ENCODE measurements at regions not wholly inside any gene's neighbourhood (a gene's known extent, or its start where the extent isn't known, plus 50 kb on each side); places are given as distances from the start of the nearest gene placed in this dataset.

DNA sequence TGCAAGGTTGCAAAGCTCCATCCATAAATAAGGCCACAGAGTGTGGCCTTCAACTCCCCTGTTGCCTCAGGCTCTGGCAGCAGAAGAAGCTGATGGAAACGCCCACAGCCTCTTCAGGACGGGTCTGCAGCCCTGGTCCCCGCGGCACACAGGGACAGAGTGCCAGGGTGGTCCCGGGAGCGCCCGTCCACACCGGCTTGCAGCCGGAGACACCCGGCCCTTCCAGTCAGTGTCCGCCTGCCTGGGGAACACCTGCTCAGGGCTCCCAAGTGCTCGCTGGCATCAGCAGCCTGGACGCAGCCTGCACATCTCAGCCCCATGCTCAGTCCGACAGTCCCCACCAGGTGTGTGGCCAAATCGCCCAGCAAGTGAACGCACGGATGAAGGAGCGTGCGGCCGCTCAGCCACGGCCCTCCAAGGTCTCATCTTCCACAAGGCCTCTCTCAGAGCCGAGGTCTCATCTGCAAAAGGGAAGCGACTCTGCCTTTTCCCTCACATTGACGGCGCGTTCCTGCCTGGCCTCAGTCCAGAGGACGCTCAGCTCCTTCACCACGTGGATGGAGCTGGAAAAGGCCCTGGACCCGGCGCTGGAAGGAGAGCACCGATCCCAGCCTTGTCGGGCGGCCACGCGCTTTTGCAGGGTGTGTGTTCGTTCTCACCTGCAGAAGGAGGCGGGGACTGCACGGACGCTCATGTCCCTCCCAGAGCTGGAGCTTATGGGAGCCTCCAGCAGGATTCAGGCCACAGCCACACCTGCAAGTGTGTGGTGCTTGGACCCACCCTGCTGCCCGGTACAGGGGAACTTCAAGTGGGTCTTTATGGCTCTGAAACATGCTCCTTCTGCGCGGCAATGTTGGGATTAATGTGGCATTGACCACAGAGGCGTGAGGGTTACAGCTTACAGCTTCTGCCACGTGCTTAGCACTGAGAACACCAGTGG is 180.4 kb downstream of the DLL1 start:
- Histone ChIP-seq H3K36me3 (ENCODE audit: low read length) (no peaks in the 10 kb centered on the region), H3K4me3 (ENCODE audit: insufficient read depth, low read length, poor library complexity, severe bottlenecking) (no peak overlapping the region), H3K27me3 (ENCODE audit: low read length) (no peaks in the 10 kb centered on the region), H4K20me1 (ENCODE audit: low read depth, low read length) (no peaks in the 10 kb centered on the region), H3K27ac (ENCODE audit: low read depth, low read length) (no peak overlapping the region), H3K4me2 (ENCODE audit: low read depth, low read length, poor library complexity, severe bottlenecking) (no peak overlapping the region), H3K79me2 (ENCODE audit: insufficient read depth, low read length) (no peaks in the 10 kb centered on the region), H3F3A (ENCODE audit: insufficient read depth) (no peaks in the 10 kb centered on the region), H2AFZ (ENCODE audit: low read depth, low read length, severe bottlenecking) (no peak overlapping the region), H3K9me2 (replicated peaks; ENCODE audit: insufficient read depth, low read length) (no peaks in the 10 kb centered on the region), H3K9me3 (ENCODE audit: insufficient read depth, low read length) (no peaks in the 10 kb centered on the region), H3K9ac (ENCODE audit: low read length) (no peak overlapping the region)
- TF ChIP-seq EZH2phosphoT487 (conservative IDR thresholded peaks at IDR 0.05; ENCODE audit: low read length), result no peak
- no peak for TF ChIP-seq CTCF (IDR thresholded peaks at IDR 0.05; ENCODE audit: insufficient read depth, low read length, poor library complexity, severe bottlenecking)

DNA sequence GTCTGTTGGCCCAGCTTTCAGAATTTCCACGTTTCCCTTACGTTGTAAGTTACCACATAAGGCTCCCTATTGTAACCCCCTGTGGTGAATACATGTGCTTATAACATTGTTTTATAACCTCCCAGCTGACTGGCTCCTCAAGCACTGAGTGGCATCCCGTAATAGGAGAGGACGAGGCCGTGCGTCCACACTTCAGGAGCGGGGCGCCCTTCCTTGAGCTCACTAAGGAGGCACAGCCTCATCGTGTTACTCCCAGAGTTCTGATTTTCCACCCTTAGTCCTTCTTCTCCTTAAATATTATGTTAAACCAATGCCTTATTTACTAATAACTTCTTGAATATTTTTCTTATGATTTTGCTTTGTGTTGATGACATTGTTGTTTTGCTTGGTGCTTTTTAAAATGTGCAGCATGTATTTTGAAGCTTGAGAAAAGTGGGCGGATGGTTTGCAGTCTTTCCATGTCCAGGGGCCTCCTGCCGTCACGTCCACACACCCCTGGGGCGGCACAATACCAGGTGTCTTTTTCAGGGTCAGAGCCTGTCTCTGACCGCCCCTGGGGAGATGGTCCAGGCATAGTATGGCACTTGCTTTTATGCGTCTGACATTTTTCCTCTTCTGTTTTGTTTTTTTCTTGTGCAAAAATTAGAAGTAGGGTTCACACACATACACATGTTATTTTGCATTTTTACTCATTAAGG is 181.8 kb downstream of the DLL1 start:
- H3K9ac ChIP-seq (ENCODE audit: low read length), result no peak overlapping the region
- no peaks in the 10 kb centered on the region for H3K9me3 ChIP-seq (ENCODE audit: insufficient read depth, low read length)
- H3K36me3 ChIP-seq (ENCODE audit: low read length), result no peaks in the 10 kb centered on the region
- TF ChIP-seq EZH2phosphoT487 (conservative IDR thresholded peaks at IDR 0.05; ENCODE audit: low read length), result no peak
- TF ChIP-seq CTCF (IDR thresholded peaks at IDR 0.05; ENCODE audit: insufficient read depth, low read length, poor library complexity, severe bottlenecking), result no peak
- no peak overlapping the region for H3K27ac ChIP-seq (ENCODE audit: low read depth, low read length)
- H3K27me3 ChIP-seq (ENCODE audit: low read length), result no peaks in the 10 kb centered on the region
- H3K4me3 ChIP-seq (ENCODE audit: insufficient read depth, low read length, poor library complexity, severe bottlenecking), result no peak overlapping the region
- H4K20me1 ChIP-seq (ENCODE audit: low read depth, low read length), result no peaks in the 10 kb centered on the region
- no peaks in the 10 kb centered on the region for H3K9me2 ChIP-seq (replicated peaks; ENCODE audit: insufficient read depth, low read length)
- no peak overlapping the region for H2AFZ ChIP-seq (ENCODE audit: low read depth, low read length, severe bottlenecking)
- no peaks in the 10 kb centered on the region for H3K79me2 ChIP-seq (ENCODE audit: insufficient read depth, low read length)
- H3F3A ChIP-seq (ENCODE audit: insufficient read depth), result no peaks in the 10 kb centered on the region
- H3K4me2 ChIP-seq (ENCODE audit: low read depth, low read length, poor library complexity, severe bottlenecking), result no peak overlapping the region

GRCh38 chr6:170108456-170108855 is 182.4 kb downstream of the DLL1 start:
- H3K9me3 ChIP-seq (ENCODE audit: insufficient read depth, low read length), result no peaks in the 10 kb centered on the region
- TF ChIP-seq EZH2phosphoT487 (conservative IDR thresholded peaks at IDR 0.05; ENCODE audit: low read length) (no peak), CTCF (IDR thresholded peaks at IDR 0.05; ENCODE audit: insufficient read depth, low read length, poor library complexity, severe bottlenecking) (no peak)
- no peak overlapping the region for H3K4me2 ChIP-seq (ENCODE audit: low read depth, low read length, poor library complexity, severe bottlenecking)
- H3K36me3 ChIP-seq (ENCODE audit: low read length), result no peaks in the 10 kb centered on the region
- H3K27me3 ChIP-seq (ENCODE audit: low read length), result no peaks in the 10 kb centered on the region
- H3K4me3 ChIP-seq (ENCODE audit: insufficient read depth, low read length, poor library complexity, severe bottlenecking), result no peak overlapping the region
- no peak overlapping the region for H3K27ac ChIP-seq (ENCODE audit: low read depth, low read length)
- no peaks in the 10 kb centered on the region for H3K9me2 ChIP-seq (replicated peaks; ENCODE audit: insufficient read depth, low read length)
- no peak overlapping the region for H2AFZ ChIP-seq (ENCODE audit: low read depth, low read length, severe bottlenecking)
- no peak overlapping the region for H3K9ac ChIP-seq (ENCODE audit: low read length)
- H3F3A ChIP-seq (ENCODE audit: insufficient read depth), result no peaks in the 10 kb centered on the region
- no peaks in the 10 kb centered on the region for H4K20me1 ChIP-seq (ENCODE audit: low read depth, low read length)
- H3K79me2 ChIP-seq (ENCODE audit: insufficient read depth, low read length), result no peaks in the 10 kb centered on the region

Measured in SU-DHL-6 (cell line).